Liver (tissue), 8 donors: ENCODE measurements at regions not wholly inside any gene's neighbourhood (a gene's known extent, or its start where the extent isn't known, plus 50 kb on each side); places are given as distances from the start of the nearest gene placed in this dataset.

ENCODE experiments used
- DNase-seq: peaks from one replicate; pipeline ENCODE4 v3.0.0-alpha.2; 2017; ENCODE audit warnings: low spot score
- H3K27ac ChIP-seq, 2 donors: one replicate each; pipeline ENCODE4 v1.7.0; 2013; ENCODE audit warnings: inconsistent platforms in 2 of 2, low read length in 2 of 2, control low read depth in 1 of 2, low read depth in 1 of 2, mild to moderate bottlenecking in 1 of 2
- H3K27me3 ChIP-seq, 4 donors: one replicate each; pipeline versions ENCODE4 v1.6.1 to v1.7.0; 2013; ENCODE audit warnings: low read length in 3 of 4, inconsistent platforms in 1 of 4, mild to moderate bottlenecking in 1 of 4, moderate library complexity in 1 of 4; ENCODE audit not compliant: control insufficient read depth in 4 of 4, insufficient read depth in 4 of 4
- H3K36me3 ChIP-seq, 4 donors: one replicate each; pipeline versions ENCODE4 v1.6.1 to v1.7.0; 2013; ENCODE audit warnings: low read length in 3 of 4, mild to moderate bottlenecking in 3 of 4, low read depth in 1 of 4, moderate library complexity in 1 of 4; ENCODE audit not compliant: control insufficient read depth in 4 of 4, insufficient read depth in 3 of 4
- H3K4me1 ChIP-seq, 4 donors: one replicate each; pipeline versions ENCODE4 v1.6.1 to v1.7.0; 2013; ENCODE audit warnings: low read length in 3 of 4, mild to moderate bottlenecking in 3 of 4, moderate library complexity in 1 of 4; ENCODE audit not compliant: control insufficient read depth in 4 of 4, insufficient read depth in 4 of 4
- H3K4me3 ChIP-seq, 3 donors: one replicate each; pipeline versions ENCODE4 v1.6.1 to v1.7.0; 2013; ENCODE audit warnings: low read length in 3 of 3, control low read depth in 1 of 3, low read depth in 1 of 3, mild to moderate bottlenecking in 1 of 3
- H3K9ac ChIP-seq, 2 donors: one replicate each; pipeline ENCODE4 v1.7.0; 2013; ENCODE audit warnings: low read length in 2 of 2, mild to moderate bottlenecking in 2 of 2, moderate library complexity in 2 of 2, control low read depth in 1 of 2, low read depth in 1 of 2
- H3K9me3 ChIP-seq, 4 donors: one replicate each; pipeline versions ENCODE4 v1.6.1 to v1.7.0; 2013; ENCODE audit warnings: low read length in 3 of 4; ENCODE audit not compliant: control insufficient read depth in 4 of 4
- CTCF ChIP-seq: fragments of 150-350 bp; IDR thresholded peaks from 2 replicates; pipeline ENCODE4 v1.5.1; 2017; ENCODE audit warnings: improper control_type of control experiment, low read depth, low read length; ENCODE audit not compliant: missing input control
- EGR1 ChIP-seq, 2 donors: IDR thresholded peaks; 2 replicates each; pipeline ENCODE4 v1.6.1; 2016 to 2018; ENCODE audit warnings: antibody characterized with exemption in 2 of 2, low read depth in 2 of 2
- FOXA2 ChIP-seq: IDR thresholded peaks from 2 replicates; pipeline ENCODE4 v1.6.1; 2016; ENCODE audit warnings: antibody characterized with exemption
- GABPA ChIP-seq, 2 donors: IDR thresholded peaks in 1 of 2; conservative IDR thresholded peaks in 1 of 2; 2 replicates each; pipeline ENCODE4 v1.6.1; 2016; ENCODE audit warnings: antibody characterized with exemption in 2 of 2, mild to moderate bottlenecking in 1 of 2, moderate library complexity in 1 of 2
- HNF4A ChIP-seq, 2 donors: conservative IDR thresholded peaks; 2 replicates each; pipeline ENCODE4 v1.6.1; 2016; ENCODE audit warnings: antibody characterized with exemption in 2 of 2, mild to moderate bottlenecking in 2 of 2
- HNF4G ChIP-seq: IDR thresholded peaks from 2 replicates; pipeline ENCODE4 v1.6.1; 2016; ENCODE audit warnings: antibody characterized with exemption
- JUND ChIP-seq, 2 donors: IDR thresholded peaks; 2 replicates each; pipeline ENCODE4 v1.6.1; 2016; ENCODE audit warnings: antibody characterized with exemption in 2 of 2
- RAD21 ChIP-seq, 2 donors: IDR thresholded peaks; 2 replicates each; pipeline ENCODE4 v1.6.1; 2016; ENCODE audit warnings: antibody characterized with exemption in 2 of 2, mild to moderate bottlenecking in 2 of 2
- RXRA ChIP-seq, 2 donors: IDR thresholded peaks; 2 replicates each; pipeline ENCODE4 v1.6.1; 2017 to 2018; ENCODE audit warnings: antibody characterized with exemption in 2 of 2, mild to moderate bottlenecking in 1 of 2
- SP1 ChIP-seq: IDR thresholded peaks from 2 replicates; pipeline ENCODE4 v1.6.1; 2018; ENCODE audit warnings: antibody characterized with exemption, mild to moderate bottlenecking
- YY1 ChIP-seq: IDR thresholded peaks from 2 replicates; pipeline ENCODE4 v1.6.1; 2016; ENCODE audit warnings: antibody characterized with exemption, mild to moderate bottlenecking
- ZBTB33 ChIP-seq: IDR thresholded peaks from 2 replicates; pipeline ENCODE4 v1.6.1; 2016; ENCODE audit warnings: antibody characterized with exemption
- WGBS: extraction: QIAGEN DNeasy Blood & Tissue Kit; methylation state at CpG from one replicate; pipeline ENCODE4 v1.1.7; 2013; 5-methylcytosine and 5-hydroxymethylcytosine counted together
- TF ChIP-seq, protein P1 (sequence below): IDR thresholded peaks from 2 replicates; pipeline ENCODE4 v1.6.1; 2016; ENCODE audit warnings: antibody characterized with exemption, mild to moderate bottlenecking
- TF ChIP-seq, protein P2 (sequence below): IDR thresholded peaks from 2 replicates; pipeline ENCODE4 v1.6.1; 2016; ENCODE audit warnings: antibody characterized with exemption
- TF ChIP-seq, protein P3 (sequence below): IDR thresholded peaks from 2 replicates; pipeline ENCODE4 v1.6.1; 2016; ENCODE audit warnings: antibody characterized with exemption
- donor health status: healthy.
- donor health status: healthy.
- donor health status: healthy.
- donor health status: healthy.
- donor health status: healthy.

DNA sequence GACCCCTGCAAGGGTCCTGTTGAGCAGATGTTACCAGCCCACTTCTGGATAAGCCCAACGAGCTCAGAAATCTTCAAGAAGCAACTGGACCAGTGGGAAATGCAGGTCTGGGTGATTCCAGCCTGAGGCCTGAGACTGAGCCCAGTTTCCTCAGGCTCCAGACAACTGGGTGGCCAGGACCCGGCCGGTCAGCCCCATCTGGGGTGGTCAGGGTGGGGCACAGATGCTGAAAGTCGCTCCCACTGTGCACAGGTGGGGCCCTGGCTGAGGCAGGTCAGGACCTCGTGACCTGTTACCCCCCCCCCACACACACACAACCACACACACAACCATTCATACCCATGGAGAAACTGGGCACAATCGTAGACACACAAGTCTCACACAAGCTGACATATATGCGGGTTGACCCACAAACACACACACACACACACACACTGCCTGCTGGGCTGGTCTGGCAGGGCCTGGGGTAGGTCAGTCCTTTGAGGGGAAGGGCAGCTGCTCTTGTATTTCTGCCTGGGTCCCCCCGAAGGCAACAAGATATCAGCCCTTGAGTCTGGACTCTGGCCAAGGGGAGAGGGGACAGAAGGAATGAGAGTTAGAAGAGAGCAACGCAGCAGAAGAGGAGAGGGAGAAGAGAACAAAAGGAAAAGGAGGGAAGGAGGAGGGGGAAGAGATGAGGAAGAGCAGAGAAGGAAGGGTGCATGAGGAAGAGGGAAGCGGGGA, 99.0 kb upstream of the CDH5 start:
- Histone ChIP-seq H3K36me3 (no peaks in the 10 kb centered on the region), H3K4me1 (peaks cover 0 to 8% (median 1%) of the 10 kb centered on the region in 4 donors), H3K9me3 (no peaks in the 10 kb centered on the region), H3K9ac (no peak overlapping the region), H3K27me3 (peaks cover 0 to 3% (median 0%) of the 10 kb centered on the region in 4 donors), H3K27ac (no peak overlapping the region), H3K4me3 (no peak overlapping the region)
- TF ChIP-seq YY1 = no peak
- TF ChIP-seq RAD21 (IDR thresholded peaks at IDR 0.05) = no peak
- no peak for TF ChIP-seq FOXA2
- TF ChIP-seq, protein P1, sequence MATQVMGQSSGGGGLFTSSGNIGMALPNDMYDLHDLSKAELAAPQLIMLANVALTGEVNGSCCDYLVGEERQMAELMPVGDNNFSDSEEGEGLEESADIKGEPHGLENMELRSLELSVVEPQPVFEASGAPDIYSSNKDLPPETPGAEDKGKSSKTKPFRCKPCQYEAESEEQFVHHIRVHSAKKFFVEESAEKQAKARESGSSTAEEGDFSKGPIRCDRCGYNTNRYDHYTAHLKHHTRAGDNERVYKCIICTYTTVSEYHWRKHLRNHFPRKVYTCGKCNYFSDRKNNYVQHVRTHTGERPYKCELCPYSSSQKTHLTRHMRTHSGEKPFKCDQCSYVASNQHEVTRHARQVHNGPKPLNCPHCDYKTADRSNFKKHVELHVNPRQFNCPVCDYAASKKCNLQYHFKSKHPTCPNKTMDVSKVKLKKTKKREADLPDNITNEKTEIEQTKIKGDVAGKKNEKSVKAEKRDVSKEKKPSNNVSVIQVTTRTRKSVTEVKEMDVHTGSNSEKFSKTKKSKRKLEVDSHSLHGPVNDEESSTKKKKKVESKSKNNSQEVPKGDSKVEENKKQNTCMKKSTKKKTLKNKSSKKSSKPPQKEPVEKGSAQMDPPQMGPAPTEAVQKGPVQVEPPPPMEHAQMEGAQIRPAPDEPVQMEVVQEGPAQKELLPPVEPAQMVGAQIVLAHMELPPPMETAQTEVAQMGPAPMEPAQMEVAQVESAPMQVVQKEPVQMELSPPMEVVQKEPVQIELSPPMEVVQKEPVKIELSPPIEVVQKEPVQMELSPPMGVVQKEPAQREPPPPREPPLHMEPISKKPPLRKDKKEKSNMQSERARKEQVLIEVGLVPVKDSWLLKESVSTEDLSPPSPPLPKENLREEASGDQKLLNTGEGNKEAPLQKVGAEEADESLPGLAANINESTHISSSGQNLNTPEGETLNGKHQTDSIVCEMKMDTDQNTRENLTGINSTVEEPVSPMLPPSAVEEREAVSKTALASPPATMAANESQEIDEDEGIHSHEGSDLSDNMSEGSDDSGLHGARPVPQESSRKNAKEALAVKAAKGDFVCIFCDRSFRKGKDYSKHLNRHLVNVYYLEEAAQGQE = no peak
- no peak for TF ChIP-seq ZBTB33
- TF ChIP-seq JUND (IDR thresholded peaks at IDR 0.05) = no peak
- TF ChIP-seq EGR1 (IDR thresholded peaks at IDR 0.05; ENCODE audit: low read depth in 2 of 2) = no peak
- TF ChIP-seq CTCF = no peak
- no peak for DNase-seq
- WGBS = 73% methylated on average over 10 of the region's 10 CpGs

DNA sequence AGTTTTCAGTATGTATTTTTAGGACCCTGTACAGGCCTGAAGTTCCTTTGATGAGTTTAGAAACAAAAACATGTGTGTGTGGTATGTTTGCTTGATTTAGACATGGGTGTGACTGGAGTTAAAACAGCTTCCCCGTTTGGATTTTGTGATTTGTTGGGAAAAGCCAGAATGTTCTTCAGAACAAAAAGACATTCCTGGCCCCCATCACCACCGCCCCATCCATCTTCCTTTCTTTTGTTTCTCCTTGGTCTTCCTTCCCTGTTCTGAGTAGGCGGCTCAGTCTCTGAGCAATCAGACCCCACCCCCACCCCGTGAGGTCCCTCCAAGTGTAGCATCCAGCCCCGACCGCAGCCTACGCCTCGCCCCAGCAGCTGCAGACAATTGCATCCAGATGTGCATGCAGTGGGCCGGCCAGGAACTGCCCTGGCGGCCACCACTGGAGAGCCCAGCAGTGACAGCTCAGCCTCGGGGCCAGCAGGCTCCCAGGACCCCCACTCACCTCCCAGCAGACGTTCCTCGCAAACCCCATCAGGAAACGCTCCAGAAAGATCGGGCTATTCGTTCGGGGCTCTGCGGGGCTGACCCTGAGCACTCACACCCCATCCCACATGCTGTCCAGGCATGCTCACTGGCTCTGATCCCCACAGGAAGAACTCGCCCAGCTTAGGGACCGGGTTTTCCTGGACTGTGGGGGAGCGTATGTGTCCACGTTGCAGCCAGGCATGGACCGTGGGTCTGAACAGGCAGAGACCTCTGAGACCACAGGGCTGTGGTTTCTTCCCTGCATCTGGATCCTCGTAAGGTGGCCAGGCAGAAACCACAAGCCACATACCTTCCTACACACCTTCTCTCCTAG, 99.8 kb upstream of the CDH5 start:
- 47% methylated on average over 24 of the region's 24 CpGs for whole genome bisulfite sequencing
- H3K9ac ChIP-seq = no peak overlapping the region
- H3K36me3 ChIP-seq = no peaks in the 10 kb centered on the region
- H3K27me3 ChIP-seq = peaks cover 0 to 3% (median 0%) of the 10 kb centered on the region in 4 donors
- H3K9me3 ChIP-seq = no peaks in the 10 kb centered on the region
- no peak overlapping the region for H3K27ac ChIP-seq
- DNase-seq = no peak
- no peak overlapping the region for H3K4me3 ChIP-seq
- H3K4me1 ChIP-seq = peaks cover 0 to 8% (median 1%) of the 10 kb centered on the region in 4 donors
- TF ChIP-seq CTCF (no peak), JUND (IDR thresholded peaks at IDR 0.05) (no peak), SP1 (no peak), HNF4G (no peak), EGR1 (IDR thresholded peaks at IDR 0.05; ENCODE audit: low read depth in 2 of 2) (no peak), YY1 (no peak), RXRA (IDR thresholded peaks at IDR 0.05) (no peak), ZBTB33 (no peak), HNF4A (conservative IDR thresholded peaks at IDR 0.05) (no peak), GABPA (IDR thresholded peaks at IDR 0.05 in 1 of 2, conservative IDR thresholded peaks at IDR 0.05 in 1 of 2) (no peak), RAD21 (IDR thresholded peaks at IDR 0.05) (no peak)
- TF ChIP-seq, protein P2, sequence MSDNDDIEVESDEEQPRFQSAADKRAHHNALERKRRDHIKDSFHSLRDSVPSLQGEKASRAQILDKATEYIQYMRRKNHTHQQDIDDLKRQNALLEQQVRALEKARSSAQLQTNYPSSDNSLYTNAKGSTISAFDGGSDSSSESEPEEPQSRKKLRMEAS = no peak
- TF ChIP-seq, protein P3, sequence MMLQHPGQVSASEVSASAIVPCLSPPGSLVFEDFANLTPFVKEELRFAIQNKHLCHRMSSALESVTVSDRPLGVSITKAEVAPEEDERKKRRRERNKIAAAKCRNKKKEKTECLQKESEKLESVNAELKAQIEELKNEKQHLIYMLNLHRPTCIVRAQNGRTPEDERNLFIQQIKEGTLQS = no peak
